Smooth muscle cell of the brain vasculature (primary cell): ENCODE measurements at regions not wholly inside any gene's neighbourhood (a gene's known extent, or its start where the extent isn't known, plus 50 kb on each side); places are given as distances from the start of the nearest gene placed in this dataset.

ENCODE experiments used
- DNase-seq: peaks from one replicate; pipeline ENCODE4 v3.0.0-alpha.2; 2012; ENCODE audit warnings: low read depth, low spot score

DNA sequence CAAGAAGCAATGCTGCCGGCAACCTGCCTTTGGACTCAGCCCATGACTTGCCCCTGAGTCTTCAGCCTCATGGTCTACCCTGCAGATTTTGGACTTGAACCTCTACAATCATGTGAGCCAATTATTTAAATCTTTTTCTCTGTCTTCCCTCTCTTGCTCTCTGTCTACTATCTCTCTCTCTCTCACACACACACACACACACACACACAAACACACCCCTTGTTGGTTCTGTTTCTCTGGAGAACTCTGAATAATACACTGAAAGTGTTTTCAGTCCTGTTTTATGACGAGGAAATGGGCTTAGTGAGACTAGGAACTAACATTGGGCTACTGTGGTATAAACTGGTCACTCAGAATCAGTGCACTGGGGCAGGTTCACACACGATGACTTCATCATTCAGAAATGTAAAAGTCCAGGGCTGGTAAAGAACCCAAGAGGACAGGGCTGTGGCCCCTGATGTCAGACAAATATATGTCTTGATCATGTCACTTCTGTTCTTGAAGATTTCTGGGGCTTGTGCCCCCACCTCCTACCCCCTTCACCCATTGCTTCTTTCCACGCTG is 266.1 kb upstream of the SIX2 start:
- DNase-seq: no peak

DNA sequence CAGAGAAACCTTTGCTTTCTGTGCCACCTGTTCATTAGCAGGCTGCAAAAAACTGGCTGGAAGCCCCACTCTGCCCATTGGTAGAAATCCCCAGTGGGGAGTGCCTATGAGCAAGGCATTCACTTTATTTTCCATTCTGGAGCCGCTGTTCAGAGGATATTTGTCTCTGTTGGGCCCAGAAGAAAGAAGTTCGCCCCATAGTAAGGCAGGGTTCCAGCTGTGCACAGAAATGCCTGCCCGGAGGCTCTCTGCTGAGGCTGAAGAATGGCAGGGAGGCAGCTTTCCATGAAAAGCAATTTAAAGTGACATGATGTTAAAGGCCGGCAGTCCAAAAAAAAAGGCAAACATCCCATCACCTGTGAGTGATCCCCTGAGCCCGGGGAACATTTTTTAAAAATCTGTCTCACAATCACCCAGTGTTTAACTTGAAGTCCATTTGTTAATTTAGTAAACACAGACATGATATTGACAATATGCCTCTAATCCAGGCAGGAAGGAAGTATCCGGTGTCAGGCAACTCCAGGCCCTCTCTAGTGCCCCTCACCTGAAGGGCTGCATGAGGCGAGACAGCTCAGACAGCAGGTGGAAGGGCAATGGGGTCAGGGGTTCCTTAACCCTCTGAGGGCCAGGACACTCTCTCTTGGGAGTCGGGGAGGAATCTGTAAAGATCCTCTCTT is 265.1 kb upstream of the SIX2 start:
- DNase-seq: no peak

GRCh38 chr2:45273412-45274249 is 264.4 kb upstream of the SIX2 start:
- DNase-seq: no peak

DNA sequence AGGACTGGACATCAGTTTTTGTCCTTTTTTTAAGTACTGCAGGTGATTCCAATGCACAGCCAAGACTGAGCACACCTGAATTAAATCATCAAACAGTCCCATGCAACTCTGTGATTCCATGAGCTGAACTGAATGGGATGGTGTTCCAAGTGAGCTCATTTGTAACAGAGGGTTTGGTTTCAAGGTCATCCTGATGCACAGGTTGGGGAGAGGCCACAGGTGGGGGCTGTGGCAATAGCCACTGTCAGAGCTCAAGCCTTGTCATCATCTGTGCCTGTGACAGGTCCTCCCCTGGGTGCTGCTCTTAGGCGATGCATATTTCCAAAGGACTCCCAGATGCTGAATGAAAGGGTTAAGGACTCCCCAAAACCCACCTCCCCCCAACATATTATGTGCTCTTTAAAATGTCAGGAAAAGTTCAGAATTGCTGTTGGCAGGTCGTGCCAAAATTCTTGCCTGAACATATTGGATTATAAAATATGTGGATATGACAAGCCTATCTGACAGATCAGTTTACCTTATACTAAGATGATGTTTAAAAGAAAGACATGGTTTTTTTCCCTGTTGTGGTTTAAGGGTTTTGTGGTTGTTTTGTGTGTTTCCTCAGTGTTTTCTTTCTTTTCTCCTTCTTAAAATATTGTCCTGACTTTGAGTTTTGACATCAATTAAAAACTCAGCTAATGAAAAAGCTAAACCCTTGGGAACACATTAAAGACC is 263.5 kb upstream of the SIX2 start:
- DNase-seq: no peak

DNA sequence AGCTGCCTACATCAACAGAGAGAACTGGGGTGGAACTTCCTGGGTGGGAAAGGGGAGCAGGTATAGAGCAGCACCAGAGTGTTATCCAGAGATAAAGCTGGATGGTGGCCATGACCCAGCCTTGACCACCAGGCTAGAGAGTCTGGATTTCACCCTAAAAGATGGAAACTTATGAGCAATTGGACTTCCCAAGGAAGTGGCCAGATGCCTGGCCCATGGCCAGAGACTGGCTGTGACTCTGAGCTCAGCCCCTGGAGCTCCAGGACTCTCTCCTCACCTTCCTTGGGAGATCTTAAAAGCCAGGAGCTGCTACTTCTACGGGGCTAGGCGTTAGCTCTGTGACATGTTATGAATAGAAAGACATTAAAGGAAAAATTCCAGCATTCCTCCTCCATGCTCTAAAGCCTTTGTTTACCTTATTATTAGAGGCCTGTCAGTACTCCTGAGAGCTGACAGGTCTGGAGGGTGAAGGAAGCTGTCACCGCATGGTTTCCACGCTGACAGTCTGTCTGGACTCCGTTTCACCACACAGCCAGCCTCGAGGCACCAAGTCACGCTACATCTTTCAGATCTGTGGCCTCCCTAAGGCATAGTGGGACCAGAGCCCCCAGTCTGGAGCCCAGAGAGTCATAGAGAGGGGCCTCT is 260.0 kb upstream of the SIX2 start:
- no peak for DNase-seq

DNA sequence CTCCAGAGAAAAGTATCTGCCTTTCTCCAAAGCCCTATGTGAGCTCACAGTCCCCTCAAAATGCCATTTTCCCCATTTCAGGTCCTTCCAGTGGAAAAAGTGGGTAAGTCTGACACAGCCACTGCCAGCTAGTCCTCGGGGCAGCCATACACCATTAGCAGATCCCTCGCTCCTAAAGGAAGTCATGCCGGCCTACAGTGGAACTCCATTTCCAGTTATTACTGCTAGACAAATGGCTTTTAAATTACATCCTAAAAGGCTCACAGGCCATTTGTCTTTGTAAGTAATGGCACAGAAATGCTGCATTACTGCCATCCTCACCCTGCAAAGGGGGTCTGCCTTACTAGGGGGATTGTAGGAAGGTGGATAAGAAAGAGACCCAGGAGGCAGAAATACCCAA is 259.4 kb upstream of the SIX2 start:
- no peak for DNase-seq

DNA sequence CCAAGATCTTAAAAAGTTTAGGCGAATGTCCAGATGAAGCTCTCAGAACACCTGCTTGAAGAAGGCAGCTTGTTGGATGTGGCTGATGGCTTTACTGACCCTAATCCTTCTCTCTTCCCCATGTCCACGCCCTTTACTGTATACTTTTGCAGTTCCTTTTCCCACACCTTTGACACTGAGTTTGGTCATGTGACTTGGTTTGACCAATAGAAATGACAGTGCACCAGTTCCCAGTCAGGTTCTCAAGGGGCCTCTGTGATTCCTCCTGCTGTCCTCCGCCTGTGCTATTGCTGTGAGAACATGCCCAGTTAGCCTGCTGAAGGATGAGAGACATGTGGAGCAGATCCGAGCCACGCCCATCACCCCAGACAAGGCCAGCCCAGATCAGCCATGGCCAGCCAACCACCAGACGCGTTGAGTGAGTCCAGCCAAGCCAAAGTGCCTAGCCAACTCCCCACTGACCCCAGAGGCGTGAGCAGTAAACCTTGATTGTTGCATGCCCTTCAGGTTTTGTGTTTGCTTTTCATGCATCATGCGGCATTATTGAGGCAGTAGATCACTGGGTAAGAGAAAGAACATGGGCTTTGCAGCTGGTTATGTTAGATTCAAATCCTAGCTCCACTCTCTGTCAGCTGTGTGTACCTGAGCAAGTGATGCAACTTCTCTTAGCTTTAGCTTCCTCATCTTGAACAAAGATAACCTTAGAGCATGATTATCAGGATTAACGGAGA is 258.0 kb upstream of the SIX2 start:
- DNase-seq: no peak

GRCh38 chr2:45265336-45265735 is 256.1 kb upstream of the SIX2 start:
- no peak for DNase-seq

GRCh38 chr2:45264227-45265225 is 255.3 kb upstream of the SIX2 start:
- no peak for DNase-seq

- DNase-seq: no peak
Measured at GRCh38 chr2:45263147-45263546, 253.9 kb upstream of the SIX2 start.

GRCh38 chr2:45261746-45262145 is 252.5 kb upstream of the SIX2 start:
- no peak for DNase-seq

DNA sequence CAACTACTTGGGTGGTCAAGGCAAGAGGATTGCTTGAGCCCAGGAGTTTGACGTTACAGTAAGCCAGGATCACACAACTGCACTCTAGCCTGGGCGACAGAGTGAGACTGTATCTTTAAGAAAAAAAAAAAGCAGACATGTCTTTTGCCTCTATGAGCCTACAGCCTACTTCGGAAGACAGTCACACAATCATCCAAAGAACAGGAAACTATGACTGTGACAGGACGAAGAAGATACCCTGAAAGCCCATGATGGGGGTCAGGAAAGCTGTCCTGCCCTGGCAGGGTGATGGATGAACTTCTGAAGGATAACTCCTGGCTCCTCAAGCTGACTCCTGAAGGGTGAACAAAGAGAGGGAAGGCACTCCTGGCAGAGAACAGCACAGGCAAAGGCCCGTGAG is 251.7 kb upstream of the SIX2 start:
- no peak for DNase-seq

- DNase-seq: no peak
Measured at GRCh38 chr2:45259547-45260160, 250.4 kb upstream of the SIX2 start.

DNA sequence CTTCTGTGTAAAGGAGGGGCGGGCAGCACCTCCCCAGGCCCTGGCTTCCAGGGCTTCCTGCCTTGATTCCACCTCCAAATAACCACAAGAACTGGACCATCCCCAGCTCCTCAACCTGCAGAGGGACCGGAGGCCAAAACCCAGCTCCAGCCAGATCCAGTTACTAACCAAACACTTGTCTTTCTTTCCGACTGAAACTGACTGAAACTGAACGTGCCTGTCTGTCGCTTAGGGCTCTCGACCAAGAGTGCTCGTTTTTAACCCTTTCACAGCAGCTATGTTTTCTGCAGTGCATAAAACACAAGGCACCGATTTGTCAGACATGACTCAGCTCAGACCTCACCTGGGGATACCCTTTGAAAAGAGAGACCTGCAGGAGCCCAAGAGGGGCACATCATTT is 249.9 kb upstream of the SIX2 start:
- DNase-seq: no peak

DNA sequence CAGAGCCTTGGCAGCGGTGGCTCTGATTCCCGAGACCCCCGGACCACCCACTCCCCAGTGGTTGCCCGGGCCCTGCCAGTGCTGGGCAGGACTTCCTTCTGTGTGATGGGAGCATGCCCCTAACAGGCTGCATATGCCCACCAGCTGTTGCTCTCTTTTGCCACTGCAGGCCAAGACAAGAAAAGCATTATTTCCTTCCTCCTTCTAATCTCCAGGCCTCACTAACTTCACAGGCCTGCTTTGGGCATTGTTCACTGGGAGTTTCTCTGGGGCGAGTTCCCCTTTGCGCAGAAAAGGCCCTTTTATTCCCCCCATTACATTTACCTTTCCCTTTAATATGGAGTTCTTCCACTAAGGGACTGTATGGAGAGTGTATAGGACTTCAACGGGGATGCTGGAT is 249.1 kb upstream of the SIX2 start:
- no peak for DNase-seq

GRCh38 chr2:45257820-45258219 is 248.6 kb upstream of the SIX2 start:
- DNase-seq: no peak

DNA sequence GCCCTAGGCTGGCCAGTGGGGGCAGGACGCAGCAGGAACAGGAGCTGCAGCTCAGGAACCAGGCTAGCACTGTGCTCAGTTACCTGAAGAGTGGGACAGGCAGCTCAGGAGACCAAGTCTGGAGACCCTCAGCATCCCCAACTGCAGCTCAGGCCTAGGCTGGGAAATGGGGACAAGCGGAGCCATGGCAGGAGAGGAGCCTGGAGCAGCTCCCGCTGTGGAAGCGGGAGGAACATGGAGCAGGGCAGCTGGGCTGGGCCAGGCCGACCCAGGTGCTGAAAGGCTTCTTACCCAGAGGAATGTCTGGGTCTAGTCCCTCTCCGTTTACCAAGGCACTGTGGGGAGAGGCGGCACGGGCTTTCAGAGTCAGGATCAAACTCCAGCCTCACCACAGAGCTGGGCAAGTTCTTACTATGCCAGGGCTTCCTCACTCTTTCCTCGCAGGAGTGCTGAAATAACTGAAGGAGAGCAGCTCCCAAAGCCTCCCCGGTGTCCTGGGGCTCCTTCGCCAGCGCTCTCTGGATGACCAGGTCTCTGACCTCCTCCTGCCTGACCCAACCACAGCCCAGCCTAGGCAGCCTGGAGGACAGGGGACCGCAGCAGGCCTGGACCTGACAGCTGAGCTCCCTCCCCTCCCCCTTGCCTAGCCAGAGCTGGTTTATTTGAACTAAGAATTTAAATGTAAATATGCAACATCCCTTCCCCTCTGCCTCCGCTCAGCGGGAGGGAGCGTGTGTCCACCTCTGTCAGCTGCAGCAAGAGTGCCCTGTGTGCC is 247.8 kb upstream of the SIX2 start:
- DNase-seq: peak; percentile 72

GRCh38 chr2:45256173-45256866 is 247.1 kb upstream of the SIX2 start:
- no peak for DNase-seq
